HG02571 (cell line): ENCODE measurements at regions not wholly inside any gene's neighbourhood (a gene's known extent, or its start where the extent isn't known, plus 50 kb on each side); places are given as distances from the start of the nearest gene placed in this dataset.
"Not testable (repeated sequence)": the region's sequence is repeated elsewhere in the genome, so short reads cannot be mapped to it uniquely, and the experiment has no call there.

Experiments used
- ATAC-seq: cut with Tn5 transposase; IDR thresholded peaks from one replicate; pipeline ENCODE4 v1.9.1; 2021; ENCODE audit warnings: mild to moderate bottlenecking, moderate library complexity; ENCODE audit not compliant: unreplicated experiment

- peak; percentile 63 for ATAC-seq
These were observed 104.6 kb downstream of the OR2B2 start for GRCh38 chr6:27807441-27808241.

- ATAC-seq: no peak
These were observed 105.2 kb downstream of the OR2B2 start for GRCh38 chr6:27806981-27807440.

GRCh38 chr6:27805347-27805746 is 106.8 kb downstream of the OR2B2 start:
- ATAC-seq: no peak

- ATAC-seq: no peak
These were observed 107.3 kb downstream of the OR2B2 start for GRCh38 chr6:27804851-27805250.

- ATAC-seq: no peak
These were observed 111.3 kb downstream of the OR2B2 start for GRCh38 chr6:27800731-27801373.

- no peak for ATAC-seq
These were observed 114.2 kb downstream of the OR2B2 start for GRCh38 chr6:27797960-27798359.

- not testable (repeated sequence) for ATAC-seq
These were observed 115.3 kb downstream of the OR2B2 start for GRCh38 chr6:27796736-27797481.

- no peak for ATAC-seq
These were observed 116.3 kb downstream of the OR2B2 start for GRCh38 chr6:27795697-27796494.

GRCh38 chr6:27791182-27791943 is 120.8 kb downstream of the OR2B2 start:
- no peak for ATAC-seq

GRCh38 chr6:27788376-27788775 is 123.8 kb downstream of the OR2B2 start:
- ATAC-seq: not testable (repeated sequence)

GRCh38 chr6:27786048-27786447 is 126.1 kb downstream of the OR2B2 start:
- ATAC-seq: no peak

- ATAC-seq: no peak
These were observed 126.9 kb downstream of the OR2B2 start for GRCh38 chr6:27785294-27785693.

GRCh38 chr6:27782748-27783147 is 129.4 kb downstream of the OR2B2 start:
- no peak for ATAC-seq

GRCh38 chr6:27778625-27779417 is 133.4 kb downstream of the OR2B2 start:
- ATAC-seq: no peak

GRCh38 chr6:27777614-27778355 is 134.4 kb downstream of the OR2B2 start:
- ATAC-seq: no peak

- ATAC-seq: no peak
These were observed 135.1 kb downstream of the OR2B2 start for GRCh38 chr6:27777126-27777525.

- ATAC-seq: no peak
These were observed 135.7 kb downstream of the OR2B2 start for GRCh38 chr6:27776504-27776903.

GRCh38 chr6:27775796-27776184 is 136.4 kb downstream of the OR2B2 start:
- ATAC-seq: no peak
